ENCODE measurements at regions not wholly inside any gene's neighbourhood (a gene's known extent, or its start where the extent isn't known, plus 50 kb on each side); places are given as distances from the start of the nearest gene placed in this dataset.

GRCh38 chr5:2946315-2946714, 194.8 kb upstream of the IRX2 start:
- TF ChIP-seq JUND (IDR thresholded peaks at IDR 0.05) = no peak
- TF ChIP-seq RAD21 (IDR thresholded peaks at IDR 0.05; ENCODE audit: low read length) = no peak
- no peak for TF ChIP-seq SIN3A (IDR thresholded peaks at IDR 0.05; ENCODE audit: borderline replicate concordance, low read depth, low read length)
- TF ChIP-seq FOXM1 (IDR thresholded peaks at IDR 0.05; ENCODE audit: low read depth) = no peak
- no peak for TF ChIP-seq CTCF (IDR thresholded peaks at IDR 0.05)
- TF ChIP-seq MXI1 (IDR thresholded peaks at IDR 0.05; ENCODE audit: low read depth, low read length) = no peak
